Osteocyte (in vitro differentiated cells): ENCODE measurements at regions not wholly inside any gene's neighbourhood (a gene's known extent, or its start where the extent isn't known, plus 50 kb on each side); places are given as distances from the start of the nearest gene placed in this dataset.

Source experiments
- DNase-seq: peaks from one replicate; pipeline ENCODE4 v3.0.0; 2021; ENCODE audit warnings: mixed read lengths; ENCODE audit not compliant: unreplicated experiment; ENCODE audit errors: extremely low spot score
- H3K27ac Mint-ChIP-seq: one replicate; pipeline ENCODE4 v1.8.0; 2021; ENCODE audit warnings: mild to moderate bottlenecking, mixed read lengths; ENCODE audit not compliant: unreplicated experiment
- H3K27me3 Mint-ChIP-seq: one replicate; pipeline ENCODE4 v1.8.0; 2021; ENCODE audit warnings: mixed read lengths; ENCODE audit not compliant: unreplicated experiment
- H3K36me3 Mint-ChIP-seq: one replicate; pipeline ENCODE4 v1.8.0; 2021; ENCODE audit warnings: mixed read lengths; ENCODE audit not compliant: unreplicated experiment
- H3K4me1 Mint-ChIP-seq: one replicate; pipeline ENCODE4 v1.8.0; 2021; ENCODE audit warnings: mixed read lengths; ENCODE audit not compliant: unreplicated experiment
- H3K4me3 Mint-ChIP-seq: one replicate; pipeline ENCODE4 v1.8.0; 2021; ENCODE audit warnings: mild to moderate bottlenecking, moderate library complexity, mixed read lengths; ENCODE audit not compliant: unreplicated experiment
- H3K9me3 Mint-ChIP-seq: one replicate; pipeline ENCODE4 v1.8.0; 2021; ENCODE audit warnings: mixed read lengths; ENCODE audit not compliant: unreplicated experiment
- TF ChIP-seq, protein P1 (sequence below): fragments of 200-600 bp; sonication (generic); IDR thresholded peaks from 2 replicates; pipeline ENCODE4 v1.5.0; 2021; ENCODE audit warnings: antibody characterized with exemption, mild to moderate bottlenecking, moderate library complexity

DNA sequence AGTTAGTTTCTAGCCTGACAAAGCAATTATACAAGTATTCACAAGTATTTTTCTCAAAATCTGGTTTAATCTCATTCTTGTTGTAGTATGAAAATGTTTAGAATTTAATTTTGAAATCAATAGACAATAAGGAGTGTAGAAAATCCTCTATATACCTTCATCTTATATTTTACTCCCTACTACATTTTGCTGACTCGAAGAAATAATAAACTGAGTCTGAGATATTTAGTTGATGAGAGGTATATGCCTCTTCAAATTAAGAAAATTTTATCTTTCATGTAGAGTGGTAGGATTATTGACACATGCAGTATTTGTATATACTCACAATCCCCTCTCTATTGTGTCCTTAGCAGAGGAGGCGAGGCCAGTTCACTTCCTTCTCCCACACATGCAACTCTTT is 477.7 kb downstream of the MAN2A1 start:
- TF ChIP-seq, protein P1, sequence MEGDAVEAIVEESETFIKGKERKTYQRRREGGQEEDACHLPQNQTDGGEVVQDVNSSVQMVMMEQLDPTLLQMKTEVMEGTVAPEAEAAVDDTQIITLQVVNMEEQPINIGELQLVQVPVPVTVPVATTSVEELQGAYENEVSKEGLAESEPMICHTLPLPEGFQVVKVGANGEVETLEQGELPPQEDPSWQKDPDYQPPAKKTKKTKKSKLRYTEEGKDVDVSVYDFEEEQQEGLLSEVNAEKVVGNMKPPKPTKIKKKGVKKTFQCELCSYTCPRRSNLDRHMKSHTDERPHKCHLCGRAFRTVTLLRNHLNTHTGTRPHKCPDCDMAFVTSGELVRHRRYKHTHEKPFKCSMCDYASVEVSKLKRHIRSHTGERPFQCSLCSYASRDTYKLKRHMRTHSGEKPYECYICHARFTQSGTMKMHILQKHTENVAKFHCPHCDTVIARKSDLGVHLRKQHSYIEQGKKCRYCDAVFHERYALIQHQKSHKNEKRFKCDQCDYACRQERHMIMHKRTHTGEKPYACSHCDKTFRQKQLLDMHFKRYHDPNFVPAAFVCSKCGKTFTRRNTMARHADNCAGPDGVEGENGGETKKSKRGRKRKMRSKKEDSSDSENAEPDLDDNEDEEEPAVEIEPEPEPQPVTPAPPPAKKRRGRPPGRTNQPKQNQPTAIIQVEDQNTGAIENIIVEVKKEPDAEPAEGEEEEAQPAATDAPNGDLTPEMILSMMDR = no peak

DNA sequence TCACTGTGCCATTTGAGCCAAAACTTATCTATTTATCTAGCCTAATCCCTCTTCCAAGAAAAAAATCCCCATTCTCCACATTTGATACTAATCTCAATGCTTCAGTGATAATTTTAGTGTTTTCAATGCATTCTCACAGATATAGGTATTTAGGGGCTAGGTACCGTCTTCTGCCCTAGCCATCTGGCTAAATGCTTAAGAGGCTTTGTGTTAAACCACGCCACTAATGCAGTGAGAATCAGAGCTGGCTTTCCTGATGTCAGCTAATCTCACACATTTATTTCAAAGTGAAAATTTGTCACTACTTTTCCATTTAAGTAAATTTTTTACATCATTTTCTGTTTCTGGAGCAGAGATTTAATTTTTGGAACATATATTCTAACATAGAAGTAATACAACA is 479.7 kb downstream of the MAN2A1 start:
- Mint-ChIP-seq H3K9me3 (peaks cover 16% of the 10 kb centered on the region), H3K27me3 (no peaks in the 10 kb centered on the region), H3K36me3 (no peaks in the 10 kb centered on the region), H3K4me1 (no peaks in the 10 kb centered on the region), H3K27ac (no peak overlapping the region), H3K4me3 (no peak overlapping the region)
- TF ChIP-seq, protein P1 = no peak
- no peak for DNase-seq

More for the DNA sequence above, 477.7 kb downstream of the MAN2A1 start:
- no peak for DNase-seq
- Mint-ChIP-seq H3K4me1 (no peaks in the 10 kb centered on the region), H3K36me3 (no peaks in the 10 kb centered on the region), H3K27ac (no peak overlapping the region), H3K9me3 (peaks cover 16% of the 10 kb centered on the region), H3K4me3 (no peak overlapping the region), H3K27me3 (no peaks in the 10 kb centered on the region)

GRCh38 chr5:110177729-110178128 is 488.0 kb downstream of the MAN2A1 start:
- Mint-ChIP-seq H3K9me3 (no peaks in the 10 kb centered on the region), H3K36me3 (no peaks in the 10 kb centered on the region), H3K27ac (no peak overlapping the region), H3K27me3 (no peaks in the 10 kb centered on the region), H3K4me1 (peaks cover 22% of the 10 kb centered on the region), H3K4me3 (no peak overlapping the region)
- TF ChIP-seq, protein P1 = no peak
- DNase-seq = no peak

DNA sequence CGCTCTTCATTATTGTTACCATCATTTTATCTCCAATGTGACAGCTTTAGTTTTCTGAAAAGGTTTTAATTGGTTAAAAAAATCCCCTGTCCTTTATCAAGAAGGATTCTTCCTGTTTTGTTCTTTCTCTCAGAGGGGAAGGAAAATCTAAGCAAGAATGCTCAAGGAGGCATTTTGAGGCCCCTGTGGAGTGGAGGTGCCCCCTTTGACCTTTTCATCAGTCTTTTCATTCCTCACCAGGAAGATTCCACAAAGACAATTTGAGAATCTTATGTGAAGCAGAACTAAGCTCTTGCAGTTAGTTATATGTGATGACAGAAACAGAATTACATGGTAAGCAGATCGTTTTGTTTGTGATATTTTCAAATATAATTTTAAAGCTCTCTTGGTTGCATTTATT is 489.6 kb downstream of the MAN2A1 start:
- Mint-ChIP-seq H3K4me1 (peaks cover 22% of the 10 kb centered on the region), H3K27ac (peak overlapping the region; percentile 68), H3K36me3 (no peaks in the 10 kb centered on the region), H3K4me3 (peak overlapping the region; percentile 14), H3K27me3 (no peaks in the 10 kb centered on the region), H3K9me3 (no peaks in the 10 kb centered on the region)
- no peak for DNase-seq
- TF ChIP-seq, protein P1 = no peak

DNA sequence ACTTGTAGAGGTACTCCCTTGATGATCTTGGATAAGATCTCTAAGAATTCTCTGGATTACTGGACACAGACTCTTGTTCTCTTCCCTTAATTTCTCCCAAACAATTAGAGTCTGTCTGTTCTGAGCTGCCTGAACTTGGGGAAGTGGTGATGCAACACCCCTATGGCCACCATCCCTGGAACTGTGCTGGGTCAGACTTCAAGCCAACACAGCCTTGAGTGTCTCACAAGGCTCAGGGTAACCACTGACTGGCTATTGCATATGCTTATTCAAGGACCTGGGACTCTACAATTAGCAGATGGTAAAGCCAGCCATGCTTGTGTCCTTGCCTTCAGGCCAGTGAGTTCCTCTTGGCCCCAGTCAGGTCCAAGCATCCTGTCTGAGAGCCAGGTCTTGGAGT is 504.5 kb downstream of the MAN2A1 start:
- Mint-ChIP-seq H3K9me3 (peaks cover 5% of the 10 kb centered on the region), H3K36me3 (peaks cover 2% of the 10 kb centered on the region), H3K4me1 (peaks cover 6% of the 10 kb centered on the region), H3K27ac (no peak overlapping the region), H3K27me3 (no peaks in the 10 kb centered on the region), H3K4me3 (no peak overlapping the region)
- TF ChIP-seq, protein P1 = no peak
- no peak for DNase-seq
